ENCODE measurements at regions not wholly inside any gene's neighbourhood (a gene's known extent, or its start where the extent isn't known, plus 50 kb on each side); places are given as distances from the start of the nearest gene placed in this dataset.
"Not testable (repeated sequence)": the region's sequence is repeated elsewhere in the genome, so short reads cannot be mapped to it uniquely, and the experiment has no call there.

GRCh38 chr12:124131659-124132058 is 158.6 kb downstream of the ZNF664 start:
- DNase-seq, result no peak

GRCh38 chr12:124132530-124132929 is 159.5 kb downstream of the ZNF664 start:
- DNase-seq, result no peak

GRCh38 chr12:124136796-124137195 is 158.1 kb upstream of the RFLNA start:
- DNase-seq, result no peak

GRCh38 chr12:124140944-124141486 is 153.9 kb upstream of the RFLNA start:
- no peak for DNase-seq

GRCh38 chr12:124141611-124142010 is 153.3 kb upstream of the RFLNA start:
- not testable (repeated sequence) for DNase-seq

- no peak for DNase-seq
Observed at GRCh38 chr12:124142395-124143035, 152.4 kb upstream of the RFLNA start.

GRCh38 chr12:124143726-124144125 is 151.2 kb upstream of the RFLNA start:
- no peak for DNase-seq

- DNase-seq, result no peak
Observed at GRCh38 chr12:124144531-124145194, 150.2 kb upstream of the RFLNA start.

- DNase-seq, result no peak
Observed at GRCh38 chr12:124147027-124147426, 147.9 kb upstream of the RFLNA start.

- no peak for DNase-seq
Observed at GRCh38 chr12:124147575-124147974, 147.3 kb upstream of the RFLNA start.

- DNase-seq, result no peak
Observed at GRCh38 chr12:124148481-124149273, 146.2 kb upstream of the RFLNA start.

- no peak for DNase-seq
Observed at GRCh38 chr12:124149287-124149686, 145.6 kb upstream of the RFLNA start.

GRCh38 chr12:124150168-124150567 is 144.7 kb upstream of the RFLNA start:
- no peak for DNase-seq

- no peak for DNase-seq
Observed at GRCh38 chr12:124151583-124151982, 143.3 kb upstream of the RFLNA start.

- DNase-seq, result no peak
Observed at GRCh38 chr12:124152731-124153130, 142.2 kb upstream of the RFLNA start.

GRCh38 chr12:124153392-124153791 is 141.5 kb upstream of the RFLNA start:
- DNase-seq, result no peak

GRCh38 chr12:124157406-124157805 is 137.5 kb upstream of the RFLNA start:
- no peak for DNase-seq

GRCh38 chr12:124159655-124160054 is 135.2 kb upstream of the RFLNA start:
- no peak for DNase-seq

GRCh38 chr12:124160097-124160756 is 134.7 kb upstream of the RFLNA start:
- DNase-seq, result no peak

GRCh38 chr12:124161402-124161801 is 133.5 kb upstream of the RFLNA start:
- DNase-seq, result not testable (repeated sequence)

GRCh38 chr12:124162151-124163110 is 132.5 kb upstream of the RFLNA start:
- no peak for DNase-seq

GRCh38 chr12:124165695-124166094 is 129.2 kb upstream of the RFLNA start:
- no peak for DNase-seq
